Ovary (tissue), 7 donors: ENCODE measurements at regions not wholly inside any gene's neighbourhood (a gene's known extent, or its start where the extent isn't known, plus 50 kb on each side); places are given as distances from the start of the nearest gene placed in this dataset.

Experiments
- DNase-seq, 5 donors: peaks; one replicate each; pipeline ENCODE4 v3.0.0-alpha.2; 2019 to 2020
- H3K27ac ChIP-seq, 2 donors: fragments of 200-600 bp; one replicate each; pipeline versions ENCODE4 v1.5.1 to v1.8.0; 2019 to 2022
- H3K27me3 ChIP-seq: fragments of 200-600 bp; one replicate; pipeline ENCODE4 v1.8.0; 2022
- H3K36me3 ChIP-seq: fragments of 200-600 bp; sonication (generic); one replicate; pipeline ENCODE4 v1.5.1; 2019
- H3K4me1 ChIP-seq: one replicate; pipeline ENCODE4 v1.8.1; 2013; ENCODE audit warnings: mild to moderate bottlenecking, moderate library complexity; ENCODE audit not compliant: insufficient read depth
- H3K4me3 ChIP-seq: fragments of 200-600 bp; sonication (generic); one replicate; pipeline ENCODE4 v1.5.1; 2017
- H3K9me3 ChIP-seq, 2 donors: fragments of 200-600 bp in 1 of 2; sonication (generic) in 1 of 2; one replicate each; pipeline versions ENCODE4 v1.5.1 to v1.8.1; 2013 to 2019; ENCODE audit warnings: mild to moderate bottlenecking in 1 of 2, moderate library complexity in 1 of 2
- EP300 ChIP-seq: sonication (generic); formaldehyde crosslinking; IDR thresholded peaks from one replicate; pipeline ENCODE4 v1.6.1; 2017; ENCODE audit warnings: antibody characterized with exemption
- POLR2A ChIP-seq: fragments of 450-650 bp; IDR thresholded peaks from one replicate; pipeline ENCODE4 v1.6.1; 2017; ENCODE audit warnings: antibody characterized with exemption, mild to moderate bottlenecking, moderate library complexity
- WGBS, 3 donors: extraction: QIAGEN DNeasy Blood & Tissue Kit in 1 of 3; methylation state at CpG; one replicate each; pipeline versions ENCODE4 v1.1.5 to v1.1.7; 2013 to 2017; 5-methylcytosine and 5-hydroxymethylcytosine counted together
- intact Hi-C, 4 donors: fragments of 100-400 bp; cut with DNase I; formaldehyde crosslinking; loops; one replicate each; pipeline versions ENCODE4 v1.11.0 to v1.15.1; 2022 to 2023
- TF ChIP-seq, protein P1 (sequence below), 3 donors: fragments of 450-650 bp in 2 of 3; fragments of 200-600 bp in 1 of 3; IDR thresholded peaks; one replicate each; pipeline versions ENCODE4 v1.5.1 to v1.8.0; 2016 to 2022; ENCODE audit warnings: antibody characterized with exemption in 3 of 3, mild to moderate bottlenecking in 1 of 3
- donor health status: DM: no; HTN: no; CAD: no; lungs with moderate emphysema.
- donor health status: DM: no; HTN: no; CAD: no.
- donor health status: Bipolar disorder and iron deficiency.
- donor health status: DM: no; HTN: no; CAD: no.
- donor health status: DM: yes; HTN: yes; CAD: no.

DNA sequence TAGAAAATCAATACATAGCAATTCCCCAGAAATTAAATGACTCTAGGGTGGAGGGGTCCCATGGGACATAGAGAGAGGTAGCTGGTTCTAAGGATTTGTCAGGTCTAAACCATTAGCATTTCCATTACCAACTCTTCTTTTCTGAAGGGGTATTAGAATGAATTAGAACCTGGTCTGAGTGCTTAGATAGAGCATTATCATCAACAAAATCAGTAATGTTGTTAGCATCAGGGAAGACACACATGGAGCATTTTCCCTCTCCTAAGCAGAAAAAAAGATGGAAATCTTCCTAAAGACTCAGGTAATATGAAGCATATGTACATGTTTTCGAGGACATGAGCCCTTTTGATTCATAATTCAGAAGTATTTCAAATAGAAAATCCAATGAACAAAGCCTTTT lies 984.4 kb upstream of the NCAM2 start:
- no peak for DNase-seq
- no peaks in the 10 kb centered on the region for H3K9me3 ChIP-seq
- no peaks in the 10 kb centered on the region for H3K27me3 ChIP-seq
- TF ChIP-seq, protein P1, sequence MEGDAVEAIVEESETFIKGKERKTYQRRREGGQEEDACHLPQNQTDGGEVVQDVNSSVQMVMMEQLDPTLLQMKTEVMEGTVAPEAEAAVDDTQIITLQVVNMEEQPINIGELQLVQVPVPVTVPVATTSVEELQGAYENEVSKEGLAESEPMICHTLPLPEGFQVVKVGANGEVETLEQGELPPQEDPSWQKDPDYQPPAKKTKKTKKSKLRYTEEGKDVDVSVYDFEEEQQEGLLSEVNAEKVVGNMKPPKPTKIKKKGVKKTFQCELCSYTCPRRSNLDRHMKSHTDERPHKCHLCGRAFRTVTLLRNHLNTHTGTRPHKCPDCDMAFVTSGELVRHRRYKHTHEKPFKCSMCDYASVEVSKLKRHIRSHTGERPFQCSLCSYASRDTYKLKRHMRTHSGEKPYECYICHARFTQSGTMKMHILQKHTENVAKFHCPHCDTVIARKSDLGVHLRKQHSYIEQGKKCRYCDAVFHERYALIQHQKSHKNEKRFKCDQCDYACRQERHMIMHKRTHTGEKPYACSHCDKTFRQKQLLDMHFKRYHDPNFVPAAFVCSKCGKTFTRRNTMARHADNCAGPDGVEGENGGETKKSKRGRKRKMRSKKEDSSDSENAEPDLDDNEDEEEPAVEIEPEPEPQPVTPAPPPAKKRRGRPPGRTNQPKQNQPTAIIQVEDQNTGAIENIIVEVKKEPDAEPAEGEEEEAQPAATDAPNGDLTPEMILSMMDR (IDR thresholded peaks at IDR 0.05) = no peak
- TF ChIP-seq EP300 = no peak
- no peak for TF ChIP-seq POLR2A
- H3K27ac ChIP-seq = no peak overlapping the region
- WGBS, 3 donors = 74 to 83% (median 75%) methylated on average over 1 of the region's 1 CpG
- no peaks in the 10 kb centered on the region for H3K4me1 ChIP-seq
- H3K36me3 ChIP-seq = no peaks in the 10 kb centered on the region
- no peak overlapping the region for H3K4me3 ChIP-seq
- intact Hi-C loops = no loop called here

DNA sequence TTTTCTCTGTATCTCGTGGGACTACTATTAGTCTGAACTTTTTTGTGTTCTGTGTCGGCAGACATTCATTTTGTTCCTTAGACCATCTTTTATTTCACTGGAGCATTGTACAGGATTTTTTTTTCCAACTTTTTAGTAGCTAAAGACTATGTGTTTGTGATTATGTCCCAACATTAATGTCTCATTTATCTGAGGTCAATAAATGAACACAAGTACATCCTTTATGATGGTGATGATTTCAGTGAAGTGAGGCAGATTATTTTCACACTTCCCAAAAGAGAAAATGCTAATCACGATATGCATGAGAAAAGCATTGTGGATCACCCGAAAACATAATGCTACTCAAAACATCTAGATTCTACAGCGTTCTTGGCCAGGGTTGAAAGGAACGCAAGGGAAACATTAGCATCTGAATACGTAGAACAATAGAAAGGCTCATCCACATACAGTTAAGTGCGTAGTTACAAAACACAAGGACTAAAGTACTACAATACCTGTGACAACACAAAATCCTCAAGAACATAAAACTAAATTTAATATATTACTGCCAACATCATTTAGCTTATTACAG lies 981.7 kb upstream of the NCAM2 start:
- no peak for TF ChIP-seq EP300
- TF ChIP-seq, protein P1 (IDR thresholded peaks at IDR 0.05) = no peak
- TF ChIP-seq POLR2A = no peak
- Histone ChIP-seq H3K4me1 (no peaks in the 10 kb centered on the region), H3K36me3 (no peaks in the 10 kb centered on the region), H3K27me3 (no peaks in the 10 kb centered on the region), H3K4me3 (no peak overlapping the region), H3K27ac (no peak overlapping the region), H3K9me3 (no peaks in the 10 kb centered on the region)
- DNase-seq = no peak
- intact Hi-C loops = no loop called here
- WGBS, 3 donors = 81 to 89% (median 85%) methylated on average over 8 of the region's 8 CpGs

DNA sequence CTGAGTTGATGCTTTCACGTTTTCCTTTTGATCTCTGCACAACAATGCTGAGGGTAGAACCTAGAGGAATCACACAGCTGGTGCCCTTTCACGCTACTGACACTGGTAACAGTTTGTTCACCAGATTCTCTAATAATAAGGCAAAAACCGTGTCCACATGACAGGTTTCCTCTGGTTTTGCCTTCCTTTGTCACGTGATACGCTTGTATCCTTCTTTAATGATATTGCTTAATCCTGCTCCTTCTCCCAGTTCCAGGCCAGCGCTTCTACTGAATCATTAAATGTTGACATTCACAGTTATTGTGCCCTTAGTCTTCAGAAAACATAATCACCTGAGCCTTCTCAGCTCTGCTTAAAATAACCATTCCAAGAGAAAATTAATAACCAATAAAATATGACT lies 978.2 kb upstream of the NCAM2 start:
- Histone ChIP-seq H3K27ac (no peak overlapping the region), H3K4me1 (no peaks in the 10 kb centered on the region), H3K36me3 (no peaks in the 10 kb centered on the region), H3K4me3 (no peak overlapping the region), H3K27me3 (no peaks in the 10 kb centered on the region), H3K9me3 (no peaks in the 10 kb centered on the region)
- WGBS, 3 donors = 76 to 86% (median 84%) methylated on average over 6 of the region's 6 CpGs
- intact Hi-C loops = no loop called here
- TF ChIP-seq EP300 = no peak
- no peak for DNase-seq

DNA sequence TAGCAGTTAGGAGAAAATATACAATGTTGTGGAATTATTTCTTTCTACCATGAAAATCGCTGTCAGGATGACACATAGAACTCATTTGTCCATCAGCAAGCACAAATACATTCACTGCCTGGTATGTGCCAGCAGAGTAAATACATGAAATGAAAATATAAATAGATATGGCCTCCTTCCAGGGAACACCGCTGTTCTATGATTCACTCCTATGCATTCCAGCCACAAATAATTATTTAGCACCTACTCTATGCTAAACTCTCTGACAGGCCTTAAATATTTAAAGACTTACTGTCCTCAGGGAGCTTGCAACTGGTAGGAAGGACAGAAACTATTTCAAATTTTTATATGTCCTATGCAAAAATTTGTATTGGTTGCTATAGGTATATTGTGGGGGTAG lies 975.0 kb upstream of the NCAM2 start:
- Histone ChIP-seq H3K27ac (no peak overlapping the region), H3K4me3 (no peak overlapping the region), H3K4me1 (no peaks in the 10 kb centered on the region), H3K27me3 (no peaks in the 10 kb centered on the region), H3K36me3 (no peaks in the 10 kb centered on the region), H3K9me3 (no peaks in the 10 kb centered on the region)
- DNase-seq = no peak
- TF ChIP-seq POLR2A (no peak), EP300 (no peak)
- TF ChIP-seq, protein P1 (IDR thresholded peaks at IDR 0.05) = no peak
- WGBS, 3 donors = 62 to 78% (median 73%) methylated on average over 2 of the region's 2 CpGs
- intact Hi-C loops = no loop called here

DNA sequence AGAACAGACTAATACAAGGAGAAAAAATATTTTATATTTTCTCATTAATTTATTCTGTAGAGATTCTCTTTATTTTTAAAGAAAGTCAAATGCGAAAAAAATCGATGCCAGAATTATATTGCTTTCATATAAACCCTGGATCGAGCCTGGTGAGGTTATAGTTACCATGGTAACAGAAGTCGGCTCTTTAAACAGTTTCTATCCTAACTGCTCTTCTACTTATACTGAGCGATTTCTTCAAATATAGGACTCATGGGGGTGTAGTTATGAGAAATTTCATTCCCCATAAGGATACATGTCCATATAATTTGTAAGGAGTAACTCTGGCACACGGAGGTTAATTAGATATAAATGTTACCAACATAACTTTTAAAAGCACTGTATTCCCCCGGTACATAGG lies 973.5 kb upstream of the NCAM2 start:
- no peaks in the 10 kb centered on the region for H3K9me3 ChIP-seq
- intact Hi-C loops = no loop called here
- 85 to 88% (median 86%) methylated on average over 7 of the region's 7 CpGs for WGBS, 3 donors
- TF ChIP-seq POLR2A (no peak), EP300 (no peak)
- TF ChIP-seq, protein P1 (IDR thresholded peaks at IDR 0.05) = no peak
- H3K27ac ChIP-seq = no peak overlapping the region
- DNase-seq = no peak
- H3K27me3 ChIP-seq = no peaks in the 10 kb centered on the region
- H3K4me1 ChIP-seq = no peaks in the 10 kb centered on the region
- no peaks in the 10 kb centered on the region for H3K36me3 ChIP-seq
- no peak overlapping the region for H3K4me3 ChIP-seq
